ENCODE measurements at regions not wholly inside any gene's neighbourhood (a gene's known extent, or its start where the extent isn't known, plus 50 kb on each side); places are given as distances from the start of the nearest gene placed in this dataset.
"Not testable (repeated sequence)": the region's sequence is repeated elsewhere in the genome, so short reads cannot be mapped to it uniquely, and the experiment has no call there.

DNA sequence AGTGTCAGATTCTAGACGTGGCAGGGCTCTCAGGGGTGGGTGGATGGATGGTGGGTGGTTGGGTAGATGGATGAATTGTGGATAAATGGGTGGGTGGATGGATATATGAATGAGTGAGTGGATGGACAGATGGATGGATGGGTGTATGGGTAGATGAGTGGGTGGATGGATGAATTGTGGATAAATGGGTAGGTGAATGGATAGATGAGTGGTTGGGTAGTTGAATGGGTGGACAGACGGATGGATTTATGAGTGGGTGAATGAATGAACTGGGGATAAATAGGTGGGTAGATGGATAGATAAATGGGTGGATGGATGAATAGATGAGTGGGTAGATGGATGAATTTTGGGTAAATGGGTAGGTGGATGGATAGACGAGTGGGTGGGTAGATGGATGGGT lies 111.0 kb upstream of the ZNF469 start:
- TF ChIP-seq CTCF, POLR2A (IDR thresholded peaks at IDR 0.05): not testable (repeated sequence)
